GM18867 (cell line): ENCODE measurements at regions not wholly inside any gene's neighbourhood (a gene's known extent, or its start where the extent isn't known, plus 50 kb on each side); places are given as distances from the start of the nearest gene placed in this dataset.
A peak's percentile ranks its signal among the peaks of the same experiment; 100 is the strongest.
"Not testable (repeated sequence)": the region's sequence is repeated elsewhere in the genome, so short reads cannot be mapped to it uniquely, and the experiment has no call there.

Experiments
- ATAC-seq: cut with Tn5 transposase; IDR thresholded peaks from one replicate; pipeline ENCODE4 v1.9.1; 2021; ENCODE audit warnings: mild to moderate bottlenecking, moderate library complexity; ENCODE audit not compliant: unreplicated experiment

- ATAC-seq = no peak
Measured at GRCh38 chr3:75237477-75237876, 426.7 kb upstream of the FRG2C start.

- not testable (repeated sequence) for ATAC-seq
Measured at GRCh38 chr3:75241226-75241962, 422.7 kb upstream of the FRG2C start.

- ATAC-seq = no peak
Measured at GRCh38 chr3:75242012-75242735, 422.0 kb upstream of the FRG2C start.

GRCh38 chr3:75248974-75249373 lies 415.2 kb upstream of the FRG2C start:
- no peak for ATAC-seq

GRCh38 chr3:75254685-75255084 lies 409.4 kb upstream of the FRG2C start:
- ATAC-seq = no peak

GRCh38 chr3:75258825-75259683 lies 405.1 kb upstream of the FRG2C start:
- peak; percentile 75 for ATAC-seq

- ATAC-seq = not testable (repeated sequence)
Measured at GRCh38 chr3:75260975-75261374, 403.2 kb upstream of the FRG2C start.

- no peak for ATAC-seq
Measured at GRCh38 chr3:75262661-75263060, 401.5 kb upstream of the FRG2C start.

- ATAC-seq = no peak
Measured at GRCh38 chr3:75265897-75266296, 398.2 kb upstream of the FRG2C start.

GRCh38 chr3:75268576-75268975 lies 395.6 kb upstream of the FRG2C start:
- not testable (repeated sequence) for ATAC-seq

- not testable (repeated sequence) for ATAC-seq
Measured at GRCh38 chr3:75272237-75272636, 391.9 kb upstream of the FRG2C start.

GRCh38 chr3:75272691-75273090 lies 391.4 kb upstream of the FRG2C start:
- no peak for ATAC-seq

- ATAC-seq = not testable (repeated sequence)
Measured at GRCh38 chr3:75285531-75286148, 378.5 kb upstream of the FRG2C start.

- not testable (repeated sequence) for ATAC-seq
Measured at GRCh38 chr3:75288972-75289574, 375.1 kb upstream of the FRG2C start.

- ATAC-seq = peak; percentile 89
Measured at GRCh38 chr3:75294124-75294523, 370.0 kb upstream of the FRG2C start.

GRCh38 chr3:75295013-75295412 lies 369.1 kb upstream of the FRG2C start:
- ATAC-seq = no peak

- ATAC-seq = no peak
Measured at GRCh38 chr3:75296858-75297257, 367.3 kb upstream of the FRG2C start.

GRCh38 chr3:75300606-75301005 lies 363.5 kb upstream of the FRG2C start:
- no peak for ATAC-seq

- ATAC-seq = not testable (repeated sequence)
Measured at GRCh38 chr3:75301050-75301449, 363.1 kb upstream of the FRG2C start.

GRCh38 chr3:75303741-75304140 lies 360.4 kb upstream of the FRG2C start:
- ATAC-seq = no peak
